ENCODE measurements at regions not wholly inside any gene's neighbourhood (a gene's known extent, or its start where the extent isn't known, plus 50 kb on each side); places are given as distances from the start of the nearest gene placed in this dataset.

- Histone ChIP-seq H3K4me1 (no peaks in the 10 kb centered on the region), H3K27ac (no peak overlapping the region), H3K27me3 (no peaks in the 10 kb centered on the region), H3K9me3 (no peaks in the 10 kb centered on the region), H3K36me3 (no peaks in the 10 kb centered on the region), H3K4me3 (no peak overlapping the region)
- ATAC-seq (no peak), DNase-seq (no peak)
- TF ChIP-seq CTCF (IDR thresholded peaks at IDR 0.05), result no peak
- intact Hi-C loops (cut with DNase I), result no loop called here
These were observed 205.5 kb upstream of the SEMA3D start for GRCh38 chr7:85392326-85392725.

GRCh38 chr7:85386460-85386859 lies 199.6 kb upstream of the SEMA3D start:
- no peak for TF ChIP-seq CTCF (IDR thresholded peaks at IDR 0.05)
- no peaks in the 10 kb centered on the region for H3K27me3 ChIP-seq
- ATAC-seq (no peak), DNase-seq (no peak)
- no peak overlapping the region for H3K4me3 ChIP-seq
- H3K36me3 ChIP-seq, result no peaks in the 10 kb centered on the region
- H3K9me3 ChIP-seq, result no peaks in the 10 kb centered on the region
- H3K4me1 ChIP-seq, result no peaks in the 10 kb centered on the region
- intact Hi-C loops (cut with DNase I), result no loop called here
- no peak overlapping the region for H3K27ac ChIP-seq

GRCh38 chr7:85384392-85384791 lies 197.5 kb upstream of the SEMA3D start:
- Histone ChIP-seq H3K27me3 (no peaks in the 10 kb centered on the region), H3K4me3 (no peak overlapping the region), H3K27ac (no peak overlapping the region), H3K36me3 (no peaks in the 10 kb centered on the region), H3K4me1 (no peaks in the 10 kb centered on the region), H3K9me3 (no peaks in the 10 kb centered on the region)
- ATAC-seq (no peak), DNase-seq (no peak)
- intact Hi-C loops (cut with DNase I), result no loop called here
- TF ChIP-seq CTCF (IDR thresholded peaks at IDR 0.05), result no peak

GRCh38 chr7:85381212-85381611 lies 194.4 kb upstream of the SEMA3D start:
- Histone ChIP-seq H3K9me3 (no peaks in the 10 kb centered on the region), H3K27ac (no peak overlapping the region), H3K36me3 (no peaks in the 10 kb centered on the region), H3K27me3 (no peaks in the 10 kb centered on the region), H3K4me3 (no peak overlapping the region), H3K4me1 (no peaks in the 10 kb centered on the region)
- peak; percentile 45 for DNase-seq
- no peak for ATAC-seq
- intact Hi-C loops (cut with DNase I), result no loop called here
- no peak for TF ChIP-seq CTCF (IDR thresholded peaks at IDR 0.05)

GRCh38 chr7:85376589-85376988 lies 189.7 kb upstream of the SEMA3D start:
- H3K4me1 ChIP-seq, result no peaks in the 10 kb centered on the region
- H3K36me3 ChIP-seq, result no peaks in the 10 kb centered on the region
- H3K4me3 ChIP-seq, result no peak overlapping the region
- no peak overlapping the region for H3K27ac ChIP-seq
- H3K9me3 ChIP-seq, result no peaks in the 10 kb centered on the region
- intact Hi-C loops (cut with DNase I), result no loop called here
- DNase-seq (no peak), ATAC-seq (no peak)
- H3K27me3 ChIP-seq, result no peaks in the 10 kb centered on the region
- TF ChIP-seq CTCF (IDR thresholded peaks at IDR 0.05), result no peak

GRCh38 chr7:85356916-85357315 lies 170.1 kb upstream of the SEMA3D start:
- intact Hi-C loops (cut with DNase I), result no loop called here
- Histone ChIP-seq H3K9me3 (no peaks in the 10 kb centered on the region), H3K36me3 (no peaks in the 10 kb centered on the region), H3K27me3 (no peaks in the 10 kb centered on the region), H3K27ac (no peak overlapping the region), H3K4me1 (no peaks in the 10 kb centered on the region), H3K4me3 (no peak overlapping the region)
- DNase-seq (no peak), ATAC-seq (no peak)
- no peak for TF ChIP-seq CTCF (IDR thresholded peaks at IDR 0.05)

All from upper lobe of right lung (tissue), 1 donor.